ENCODE measurements at regions not wholly inside any gene's neighbourhood (a gene's known extent, or its start where the extent isn't known, plus 50 kb on each side); places are given as distances from the start of the nearest gene placed in this dataset.

GRCh38 chr2:2730301-2730833 is 399.3 kb upstream of the MYT1L start:
- ATAC-seq: no peak
- Histone ChIP-seq H3K27me3 (no peaks in the 10 kb centered on the region), H3K9me3 (no peaks in the 10 kb centered on the region), H3K4me3 (no peak overlapping the region), H3K4me1 (no peaks in the 10 kb centered on the region), H3K27ac (no peak overlapping the region), H3K36me3 (no peaks in the 10 kb centered on the region)
- intact Hi-C loops (cut with DNase I): no loop called here
- WGBS (ENCODE audit: insufficient coverage, low coverage, low lambda C conversion rate, missing lambda C conversion rate): 65% methylated on average over 7 of the region's 18 CpGs
- TF ChIP-seq, protein P1, sequence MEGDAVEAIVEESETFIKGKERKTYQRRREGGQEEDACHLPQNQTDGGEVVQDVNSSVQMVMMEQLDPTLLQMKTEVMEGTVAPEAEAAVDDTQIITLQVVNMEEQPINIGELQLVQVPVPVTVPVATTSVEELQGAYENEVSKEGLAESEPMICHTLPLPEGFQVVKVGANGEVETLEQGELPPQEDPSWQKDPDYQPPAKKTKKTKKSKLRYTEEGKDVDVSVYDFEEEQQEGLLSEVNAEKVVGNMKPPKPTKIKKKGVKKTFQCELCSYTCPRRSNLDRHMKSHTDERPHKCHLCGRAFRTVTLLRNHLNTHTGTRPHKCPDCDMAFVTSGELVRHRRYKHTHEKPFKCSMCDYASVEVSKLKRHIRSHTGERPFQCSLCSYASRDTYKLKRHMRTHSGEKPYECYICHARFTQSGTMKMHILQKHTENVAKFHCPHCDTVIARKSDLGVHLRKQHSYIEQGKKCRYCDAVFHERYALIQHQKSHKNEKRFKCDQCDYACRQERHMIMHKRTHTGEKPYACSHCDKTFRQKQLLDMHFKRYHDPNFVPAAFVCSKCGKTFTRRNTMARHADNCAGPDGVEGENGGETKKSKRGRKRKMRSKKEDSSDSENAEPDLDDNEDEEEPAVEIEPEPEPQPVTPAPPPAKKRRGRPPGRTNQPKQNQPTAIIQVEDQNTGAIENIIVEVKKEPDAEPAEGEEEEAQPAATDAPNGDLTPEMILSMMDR (IDR thresholded peaks at IDR 0.05): no peak
- TF ChIP-seq POLR2A (IDR thresholded peaks at IDR 0.05): no peak
- DNase-seq: no peak

DNA sequence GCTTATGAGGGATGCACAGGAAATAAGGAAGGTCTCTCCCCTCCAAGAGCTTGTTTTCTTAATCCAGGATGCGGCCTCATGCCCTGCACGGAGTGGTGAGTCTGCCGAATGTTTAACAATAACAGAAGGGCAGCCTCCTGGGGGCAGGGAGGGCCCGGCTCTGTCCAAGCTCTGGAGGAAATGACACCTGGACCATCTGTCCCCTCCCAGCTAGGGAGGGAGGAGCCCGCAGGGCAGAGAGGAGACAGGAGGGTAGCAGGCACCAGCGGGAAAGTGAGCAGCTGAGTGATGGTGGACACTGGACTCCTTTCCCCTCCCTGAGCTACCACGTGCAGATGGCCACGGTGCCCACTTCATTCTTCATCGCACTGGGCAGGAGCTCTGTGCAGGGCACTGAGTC is 398.2 kb upstream of the MYT1L start:
- H3K36me3 ChIP-seq: no peaks in the 10 kb centered on the region
- no peak overlapping the region for H3K4me3 ChIP-seq
- WGBS (ENCODE audit: insufficient coverage, low coverage, low lambda C conversion rate, missing lambda C conversion rate): 43% methylated on average over 7 of the region's 9 CpGs
- H3K27me3 ChIP-seq: no peaks in the 10 kb centered on the region
- DNase-seq (no peak), ATAC-seq (no peak)
- TF ChIP-seq POLR2A (IDR thresholded peaks at IDR 0.05): no peak
- TF ChIP-seq, protein P1 (IDR thresholded peaks at IDR 0.05): no peak
- no peak overlapping the region for H3K27ac ChIP-seq
- H3K9me3 ChIP-seq: no peaks in the 10 kb centered on the region
- intact Hi-C loops (cut with DNase I): no loop called here
- H3K4me1 ChIP-seq: no peaks in the 10 kb centered on the region

DNA sequence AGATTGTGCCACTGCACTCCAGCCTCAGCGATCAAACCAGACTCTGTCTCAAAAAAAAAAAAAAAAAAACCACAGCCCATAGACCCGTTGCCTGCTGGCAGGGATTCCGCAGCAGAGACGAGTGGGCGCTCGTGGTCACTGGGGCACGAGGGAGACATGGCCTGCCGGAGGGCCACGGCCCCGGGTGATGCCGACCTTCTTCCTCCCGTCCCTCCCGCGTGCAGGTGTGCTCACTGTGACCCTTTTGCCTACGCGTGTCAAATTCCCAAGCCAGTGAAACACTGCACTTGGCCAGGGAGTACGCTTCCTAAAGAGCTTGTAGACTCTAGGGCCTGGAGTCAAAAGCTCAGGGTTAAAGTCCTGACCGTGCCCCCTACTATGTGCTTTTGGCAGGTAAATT is 397.6 kb upstream of the MYT1L start:
- Histone ChIP-seq H3K9me3 (no peaks in the 10 kb centered on the region), H3K36me3 (no peaks in the 10 kb centered on the region), H3K27me3 (no peaks in the 10 kb centered on the region), H3K4me1 (no peaks in the 10 kb centered on the region), H3K4me3 (no peak overlapping the region), H3K27ac (no peak overlapping the region)
- WGBS (ENCODE audit: insufficient coverage, low coverage, low lambda C conversion rate, missing lambda C conversion rate): 75% methylated on average over 8 of the region's 18 CpGs
- TF ChIP-seq, protein P1 (IDR thresholded peaks at IDR 0.05): no peak
- TF ChIP-seq POLR2A (IDR thresholded peaks at IDR 0.05): no peak
- DNase-seq (no peak), ATAC-seq (no peak)
- intact Hi-C loops (cut with DNase I): no loop called here

DNA sequence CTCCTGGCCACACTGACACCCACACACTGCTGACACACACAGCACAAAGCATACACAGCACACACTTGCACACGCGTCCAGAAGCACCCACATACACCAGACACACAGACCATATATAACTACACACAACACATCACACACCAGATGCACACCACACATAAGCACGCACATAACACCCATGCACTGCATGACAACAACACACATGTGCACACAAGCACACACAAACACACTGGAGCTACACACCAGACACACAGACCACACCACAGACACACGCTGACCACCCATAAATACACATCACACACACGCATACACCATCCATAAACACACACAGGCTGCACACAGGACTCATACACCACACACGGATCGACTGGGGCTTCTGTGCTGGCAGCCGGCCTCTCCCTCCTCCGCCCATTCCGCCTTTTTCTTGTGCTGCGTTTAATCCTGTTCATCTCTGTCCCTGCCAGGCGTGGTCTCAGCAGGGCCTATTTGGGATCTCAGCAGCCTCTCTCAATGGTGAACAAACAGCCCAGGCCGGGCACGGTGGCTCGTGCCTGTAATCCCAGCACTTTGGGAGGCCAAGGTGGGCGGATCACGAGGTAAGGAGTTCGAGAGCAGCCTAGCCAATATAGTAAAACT is 396.9 kb upstream of the MYT1L start:
- intact Hi-C loops (cut with DNase I): no loop called here
- H3K27ac ChIP-seq: no peak overlapping the region
- H3K4me3 ChIP-seq: no peak overlapping the region
- H3K4me1 ChIP-seq: no peaks in the 10 kb centered on the region
- 68% methylated on average over 14 of the region's 18 CpGs for WGBS (ENCODE audit: insufficient coverage, low coverage, low lambda C conversion rate, missing lambda C conversion rate)
- no peaks in the 10 kb centered on the region for H3K27me3 ChIP-seq
- no peaks in the 10 kb centered on the region for H3K9me3 ChIP-seq
- DNase-seq: no peak
- TF ChIP-seq, protein P1 (IDR thresholded peaks at IDR 0.05): no peak
- no peak for TF ChIP-seq POLR2A (IDR thresholded peaks at IDR 0.05)
- ATAC-seq: no peak
- no peaks in the 10 kb centered on the region for H3K36me3 ChIP-seq

All from right lobe of liver (tissue), 6 donors.